DMS 273 treated with DMSO at 0.1 percent for 48 hours (cell line): ENCODE measurements at regions not wholly inside any gene's neighbourhood (a gene's known extent, or its start where the extent isn't known, plus 50 kb on each side); places are given as distances from the start of the nearest gene placed in this dataset.
"Not testable (repeated sequence)": the region's sequence is repeated elsewhere in the genome, so short reads cannot be mapped to it uniquely, and the experiment has no call there.

Experiments
- DNase-seq: peaks from one replicate; lab custom pipeline; 2025; lab: John Stamatoyannopoulos, UW

DNA sequence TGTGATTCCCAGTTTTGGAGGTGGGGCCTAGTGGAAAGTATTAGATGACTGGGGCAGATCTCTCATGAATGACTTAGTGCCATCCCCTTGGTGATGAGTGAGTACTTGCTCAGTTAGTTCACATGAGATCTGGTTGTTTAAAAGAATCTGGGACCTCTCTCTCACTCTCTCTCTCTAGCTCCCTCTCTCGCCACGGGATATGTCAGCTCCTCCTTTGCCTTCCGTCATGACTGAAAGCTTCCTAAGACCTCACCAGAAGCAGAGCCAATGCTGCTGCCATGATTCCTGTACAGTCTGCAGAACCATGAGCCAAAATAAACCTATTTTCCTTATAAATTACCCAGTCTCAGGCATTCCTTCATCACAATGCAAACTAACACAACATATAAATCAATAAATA, 176.7 kb downstream of the PRELID2 start:
- no peak for DNase-seq

DNA sequence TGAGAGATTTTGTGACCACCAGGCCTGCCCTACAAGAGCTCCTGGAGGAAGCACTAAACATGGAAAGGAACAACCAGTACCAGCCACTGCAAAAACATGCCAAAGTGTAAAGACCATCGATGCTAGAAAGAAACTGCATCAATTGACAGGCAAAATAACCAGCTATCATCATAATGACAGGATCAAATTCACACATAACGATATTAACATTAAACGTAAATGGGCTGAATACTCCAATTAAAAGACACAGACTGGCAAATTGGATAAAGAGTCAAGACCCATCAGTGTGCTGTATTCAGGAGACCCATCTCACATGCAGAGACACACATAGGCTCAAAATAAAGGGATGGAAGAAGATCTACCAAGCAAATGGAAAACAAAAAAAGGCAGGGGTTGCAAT, 182.4 kb downstream of the PRELID2 start:
- not testable (repeated sequence) for DNase-seq

DNA sequence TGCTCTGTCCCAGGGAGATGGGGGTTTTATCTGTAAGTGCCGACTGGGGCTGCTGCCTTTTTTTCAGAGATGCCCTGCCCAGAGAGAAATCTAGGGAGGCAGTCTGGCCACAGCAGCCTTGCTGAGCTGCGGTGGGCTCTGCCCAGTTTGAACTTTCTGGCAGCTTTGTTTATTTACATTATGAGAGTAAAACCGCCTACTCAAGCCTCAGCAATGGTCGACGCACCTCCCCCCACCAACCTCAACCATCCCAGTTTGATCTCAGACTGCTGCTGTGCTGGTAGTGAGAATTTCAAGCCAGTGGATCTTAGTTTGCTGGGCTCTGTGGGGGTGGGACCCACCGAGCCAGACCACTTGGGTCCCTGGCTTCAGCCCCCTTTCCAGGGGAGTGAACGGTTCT, 188.0 kb downstream of the PRELID2 start:
- DNase-seq, result not testable (repeated sequence)

DNA sequence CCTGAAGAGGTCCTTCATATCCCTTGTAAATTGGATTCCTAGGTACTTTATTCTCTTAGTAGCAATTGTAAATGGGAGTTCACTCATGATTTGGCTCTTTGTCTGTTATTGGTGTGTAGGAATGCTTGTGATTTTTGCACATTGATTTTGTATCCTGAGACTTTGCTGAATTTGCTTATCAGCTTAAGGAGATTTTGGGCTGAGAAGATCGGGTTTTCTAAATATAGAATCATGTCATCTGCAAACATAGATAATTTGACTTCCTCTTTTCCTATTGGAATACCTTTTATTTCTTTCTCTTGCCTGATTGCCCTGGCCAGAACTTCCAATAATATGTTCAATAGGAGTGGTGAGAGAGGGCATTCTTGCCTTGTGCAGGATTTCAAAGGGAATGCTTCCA, 191.9 kb downstream of the PRELID2 start:
- DNase-seq, result not testable (repeated sequence)

DNA sequence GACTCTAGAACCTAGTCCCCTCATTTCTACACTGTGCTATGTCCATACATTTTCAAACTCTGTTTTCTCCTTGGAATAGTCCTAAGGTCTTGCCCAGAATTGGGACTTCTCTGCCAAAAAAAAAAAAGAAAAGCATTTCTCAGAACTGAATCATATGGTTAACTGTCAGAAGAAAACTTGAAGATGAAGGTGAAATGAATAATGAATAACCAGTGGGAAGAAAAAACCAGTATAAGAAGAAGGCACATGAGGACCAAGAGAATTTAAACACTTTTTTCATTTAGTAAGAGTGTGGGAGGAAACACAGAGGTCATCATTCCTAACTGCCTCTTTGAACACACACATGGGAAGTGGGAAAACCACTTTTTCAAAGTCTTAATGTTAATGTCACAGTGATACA, 197.7 kb downstream of the PRELID2 start:
- no peak for DNase-seq

DNA sequence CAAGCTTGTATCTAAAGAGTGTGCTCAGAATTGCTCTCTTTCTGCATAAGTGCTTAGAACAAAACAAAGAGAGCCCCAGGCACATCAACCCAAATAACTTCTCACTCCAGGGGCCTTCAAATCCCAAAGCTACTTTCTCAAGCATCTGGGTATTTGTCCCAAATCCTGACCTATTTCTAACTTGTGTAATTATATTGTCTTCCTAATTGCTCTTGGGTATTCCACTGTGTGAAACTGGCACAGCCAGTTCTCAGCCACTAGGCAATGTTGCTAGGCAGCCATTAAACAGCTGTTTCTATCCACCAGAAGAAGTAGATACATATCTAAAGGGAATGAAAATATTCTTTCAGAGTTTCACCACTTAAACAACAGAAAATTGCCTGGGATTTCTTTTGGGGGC, 198.8 kb downstream of the PRELID2 start:
- DNase-seq, result no peak

DNA sequence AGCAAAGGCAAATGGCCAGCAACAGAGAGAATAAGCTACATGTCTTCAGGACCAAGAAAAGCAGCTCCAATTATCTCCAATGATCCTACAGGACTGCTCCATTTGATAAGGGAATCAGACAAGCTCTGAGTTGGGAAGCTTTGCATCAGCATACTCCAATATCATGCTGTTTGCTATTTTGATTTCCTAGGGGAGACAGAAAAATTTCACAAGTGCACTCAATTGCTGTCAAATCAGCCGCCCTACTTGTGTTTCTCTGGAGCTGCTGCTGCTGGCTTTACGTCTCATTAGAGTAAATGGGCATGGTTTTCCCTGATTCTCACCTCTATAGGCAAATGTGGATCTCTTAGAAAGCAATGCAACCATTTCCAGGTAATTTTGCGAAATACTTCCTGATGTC, 201.7 kb downstream of the PRELID2 start:
- DNase-seq, result no peak

DNA sequence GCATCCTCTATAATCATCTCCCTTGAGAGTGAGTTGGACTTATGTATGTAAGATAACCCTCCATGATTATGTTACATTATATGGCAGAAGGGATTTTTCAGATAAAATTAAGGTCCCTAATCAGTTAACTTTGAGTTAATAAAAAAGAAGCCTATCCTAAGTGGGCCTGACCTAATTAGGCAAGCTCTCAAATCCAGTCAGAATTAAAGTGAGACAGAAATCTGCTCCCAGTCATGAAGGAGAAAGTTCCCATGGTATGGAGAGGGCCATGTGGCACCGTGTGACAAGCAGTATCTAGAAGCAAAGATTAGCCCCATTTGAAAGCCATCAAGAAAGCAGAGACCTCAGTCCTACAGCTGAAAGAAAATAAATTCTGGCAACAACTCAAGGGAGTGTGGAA, 202.4 kb downstream of the PRELID2 start:
- no peak for DNase-seq

DNA sequence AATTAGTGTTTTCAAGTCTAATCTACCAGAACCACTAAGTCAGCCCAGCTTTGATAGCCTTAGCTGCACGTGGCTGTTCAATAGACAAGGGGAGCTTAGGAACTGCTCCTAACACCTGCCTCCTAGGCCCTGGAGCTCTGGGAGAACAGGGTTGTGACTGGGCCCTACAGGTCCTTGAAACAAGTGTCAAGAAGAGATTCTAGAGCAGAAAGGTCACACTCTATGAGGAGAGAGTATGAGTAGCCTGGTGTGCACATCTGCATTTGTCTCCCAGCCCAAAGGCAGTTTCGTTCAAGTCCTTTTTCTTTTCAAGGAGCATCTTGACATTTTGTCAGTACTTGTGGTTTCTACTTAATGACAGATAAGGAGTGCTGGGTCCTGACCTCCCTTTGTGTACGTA, 206.1 kb downstream of the PRELID2 start:
- DNase-seq, result no peak

DNA sequence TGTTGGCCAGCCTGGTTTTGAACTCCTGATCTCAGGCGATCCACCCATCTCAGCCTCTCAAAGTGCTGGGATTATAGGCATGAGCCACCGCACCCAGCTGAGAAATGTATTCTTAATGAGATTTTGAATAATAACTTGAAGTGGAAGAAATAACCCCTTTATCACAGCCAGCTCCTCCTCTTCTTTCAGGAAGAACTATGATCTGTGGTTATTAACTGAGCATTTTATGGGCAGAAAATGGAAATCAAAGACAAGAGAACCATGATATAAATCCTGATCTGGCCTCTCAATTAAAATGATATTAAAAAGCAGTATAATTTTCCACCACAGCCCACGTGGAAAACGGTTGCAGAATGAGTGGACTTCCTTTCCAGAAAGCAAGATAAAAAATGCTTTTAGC, 206.6 kb downstream of the PRELID2 start:
- no peak for DNase-seq

DNA sequence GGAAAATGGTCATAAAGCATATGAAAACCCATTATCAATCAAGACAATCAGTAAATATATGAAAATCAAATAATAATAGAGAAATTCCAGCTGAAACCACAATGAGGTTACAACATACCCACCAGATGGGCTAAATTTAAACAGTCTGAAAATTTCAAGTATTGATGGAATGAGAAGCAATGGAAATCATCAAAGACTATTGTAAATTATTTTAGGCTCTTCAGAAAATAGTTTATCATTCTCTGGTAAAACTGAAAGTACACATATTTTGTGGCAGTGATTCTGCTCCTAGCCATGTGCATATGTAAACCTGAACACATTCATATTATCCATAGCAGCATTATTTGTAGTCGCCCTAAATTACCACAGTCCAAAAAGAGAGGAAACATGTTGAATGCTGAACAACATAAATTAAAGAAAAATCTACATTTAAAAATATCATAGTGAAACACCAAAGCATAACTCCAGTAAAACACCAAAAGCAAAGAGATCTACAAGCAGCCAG, 215.3 kb downstream of the PRELID2 start:
- DNase-seq, result no peak

DNA sequence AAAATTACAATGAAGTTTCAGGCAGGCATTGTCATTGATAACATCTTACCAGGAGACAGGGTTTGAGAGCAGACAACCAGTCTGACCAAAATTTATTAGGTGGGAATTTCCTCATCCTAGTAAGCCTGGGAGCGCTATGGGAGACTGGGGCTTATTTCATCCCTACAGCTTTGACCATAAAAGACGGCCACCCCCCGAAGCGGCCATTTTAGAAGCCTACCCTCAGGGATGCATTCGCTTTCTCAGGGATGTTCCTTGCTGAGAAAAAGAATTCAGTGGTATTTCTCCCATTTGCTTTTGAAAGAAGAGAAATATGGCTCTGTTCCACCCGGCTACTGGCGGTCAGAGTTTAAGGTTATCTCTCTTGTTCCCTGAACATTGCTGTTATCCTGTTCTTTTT, 218.4 kb downstream of the PRELID2 start:
- DNase-seq, result not testable (repeated sequence)

DNA sequence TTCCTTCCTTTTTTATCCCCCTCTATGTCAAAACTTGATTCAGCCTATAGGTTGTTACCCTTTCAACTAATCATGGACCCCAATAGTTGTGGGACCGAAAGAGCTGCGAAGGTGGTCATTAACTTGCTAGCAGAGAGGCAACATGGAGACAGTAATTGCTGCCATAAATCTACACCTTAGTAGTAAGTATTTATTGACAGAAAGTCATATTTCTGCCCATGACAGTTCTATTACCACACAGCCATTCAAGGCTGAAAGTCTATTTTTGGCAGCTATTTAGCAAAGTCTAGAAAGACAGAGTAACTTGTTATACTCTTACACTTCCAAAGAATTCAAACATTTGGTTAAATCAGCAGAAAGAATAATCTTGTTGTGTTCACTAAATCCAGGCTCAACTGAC, 236.2 kb downstream of the PRELID2 start:
- DNase-seq, result no peak

DNA sequence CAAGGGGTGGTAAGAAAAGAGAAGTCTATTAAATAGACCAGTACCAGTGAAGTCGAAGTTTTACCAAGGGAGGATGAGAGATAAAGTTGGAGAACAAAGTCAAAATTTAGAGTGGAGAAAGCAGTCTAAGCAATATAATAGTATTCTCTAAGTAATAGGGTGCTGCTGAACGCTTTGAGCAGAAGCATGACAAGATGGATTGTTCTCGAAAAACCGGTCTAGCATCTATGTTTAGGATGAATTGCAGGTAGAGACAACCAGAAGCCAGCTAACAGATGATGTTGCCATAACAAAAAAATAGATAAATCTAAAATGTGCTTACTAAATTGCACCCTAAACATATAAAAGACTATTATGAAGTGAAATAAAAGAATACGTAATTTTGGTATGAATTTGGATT, 237.0 kb downstream of the PRELID2 start:
- DNase-seq, result no peak

DNA sequence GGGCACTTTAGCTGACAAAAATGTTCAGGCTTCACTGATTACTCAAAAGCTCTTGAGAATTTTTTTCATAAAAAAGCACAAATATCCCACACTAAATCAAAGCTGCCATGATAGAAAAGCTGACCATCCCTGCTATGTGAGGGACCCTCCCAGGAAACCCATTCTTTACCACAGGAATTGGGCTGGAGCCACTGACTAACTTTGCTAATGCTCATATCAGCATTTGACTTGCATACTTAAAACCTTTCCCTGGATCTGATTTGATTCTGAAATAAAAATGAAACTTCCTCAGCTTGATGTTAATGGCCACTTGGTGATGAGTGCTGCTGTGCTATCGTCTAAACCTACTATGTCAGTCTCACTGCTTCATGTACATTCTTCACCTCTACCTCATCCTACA, 243.6 kb downstream of the PRELID2 start:
- DNase-seq, result no peak

DNA sequence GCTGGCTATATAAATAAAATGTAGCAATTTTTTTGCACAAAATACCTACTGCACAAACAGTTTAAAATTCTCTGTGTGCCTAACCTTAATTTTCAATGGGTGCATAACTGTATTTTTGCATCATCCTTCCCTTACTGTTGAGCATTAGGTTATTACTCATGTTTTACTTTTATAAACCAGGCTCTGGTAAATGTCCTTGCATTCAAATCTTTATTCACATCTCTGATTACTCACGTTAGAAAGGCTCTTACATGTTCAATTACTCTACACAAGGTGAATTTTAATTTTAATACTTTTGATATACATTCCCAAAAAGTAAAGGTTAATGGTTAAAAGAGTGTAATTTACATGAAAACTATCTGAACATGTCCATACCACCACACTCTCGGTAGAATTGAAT, 246.1 kb downstream of the PRELID2 start:
- no peak for DNase-seq

DNA sequence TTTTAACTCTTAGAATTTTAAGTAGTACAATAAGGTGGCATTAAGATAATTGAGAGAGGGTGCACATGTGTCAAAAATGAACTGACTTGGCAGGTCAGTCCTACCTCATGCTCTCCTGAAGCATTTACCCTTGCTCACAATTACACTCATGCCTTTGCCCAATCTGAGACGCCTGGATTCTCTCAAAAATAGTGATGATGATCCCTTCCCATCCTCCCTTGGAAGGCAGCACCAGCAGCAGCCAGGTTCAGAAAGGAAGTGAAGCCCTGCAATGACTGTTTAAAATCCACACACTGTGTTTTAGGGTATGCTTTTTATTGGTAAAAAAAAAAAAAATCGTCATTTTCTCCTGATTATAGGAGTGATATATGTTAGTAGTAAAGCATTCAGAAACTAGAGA, 246.6 kb downstream of the PRELID2 start:
- no peak for DNase-seq

DNA sequence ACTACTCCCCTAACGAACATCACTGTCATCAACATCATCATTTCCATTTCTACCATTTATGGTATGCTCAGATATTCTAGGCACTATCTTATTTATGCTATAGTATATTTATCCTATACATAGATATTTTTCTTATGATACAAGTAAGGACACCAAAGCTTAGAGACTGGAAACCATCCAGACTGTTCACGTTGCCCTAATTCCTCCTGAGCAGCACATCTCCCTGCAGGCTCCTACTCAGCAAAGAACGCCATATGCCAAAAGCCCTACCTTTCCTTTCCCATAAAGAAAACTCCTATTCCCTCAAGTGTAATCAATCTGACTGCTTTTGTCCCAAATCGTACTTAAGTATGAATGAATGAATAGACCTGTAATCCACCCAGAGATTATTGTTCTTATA, 247.0 kb downstream of the PRELID2 start:
- no peak for DNase-seq

DNA sequence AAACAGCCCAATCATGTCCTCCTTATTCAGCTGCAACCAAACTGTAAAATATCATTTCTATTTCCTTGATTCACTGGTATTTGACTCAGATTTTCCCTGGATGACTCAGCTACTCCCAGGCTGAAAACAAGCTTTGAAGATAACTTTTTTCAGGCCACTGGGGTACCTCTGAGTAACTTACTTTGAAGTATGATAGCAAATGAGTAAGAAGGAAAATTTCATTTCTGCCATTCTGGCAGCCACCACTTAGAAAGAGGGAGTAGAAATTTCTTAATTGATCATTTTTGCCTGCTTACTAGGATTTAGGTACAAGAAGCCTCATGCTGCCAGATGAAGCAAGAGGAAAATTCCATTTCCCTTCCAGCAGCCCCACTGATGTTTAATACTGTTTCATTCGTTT, 247.4 kb downstream of the PRELID2 start:
- DNase-seq, result no peak

DNA sequence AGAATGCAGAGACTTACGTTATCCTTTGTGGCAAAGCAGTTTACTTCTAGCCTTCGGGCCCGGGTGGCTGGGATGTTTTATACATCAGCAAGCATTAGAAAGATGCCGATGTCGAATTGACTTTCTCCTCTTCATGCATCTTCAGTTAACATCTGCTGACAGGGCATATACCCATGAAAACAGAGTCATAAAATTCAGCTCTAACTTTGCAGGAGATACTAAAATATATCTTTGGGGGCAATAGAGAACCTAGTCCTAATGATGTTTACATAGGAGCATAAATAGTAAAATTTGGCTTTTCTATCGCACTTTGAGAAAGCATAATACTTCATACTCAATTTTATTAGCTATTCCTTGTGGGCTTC, 247.9 kb downstream of the PRELID2 start:
- no peak for DNase-seq

DNA sequence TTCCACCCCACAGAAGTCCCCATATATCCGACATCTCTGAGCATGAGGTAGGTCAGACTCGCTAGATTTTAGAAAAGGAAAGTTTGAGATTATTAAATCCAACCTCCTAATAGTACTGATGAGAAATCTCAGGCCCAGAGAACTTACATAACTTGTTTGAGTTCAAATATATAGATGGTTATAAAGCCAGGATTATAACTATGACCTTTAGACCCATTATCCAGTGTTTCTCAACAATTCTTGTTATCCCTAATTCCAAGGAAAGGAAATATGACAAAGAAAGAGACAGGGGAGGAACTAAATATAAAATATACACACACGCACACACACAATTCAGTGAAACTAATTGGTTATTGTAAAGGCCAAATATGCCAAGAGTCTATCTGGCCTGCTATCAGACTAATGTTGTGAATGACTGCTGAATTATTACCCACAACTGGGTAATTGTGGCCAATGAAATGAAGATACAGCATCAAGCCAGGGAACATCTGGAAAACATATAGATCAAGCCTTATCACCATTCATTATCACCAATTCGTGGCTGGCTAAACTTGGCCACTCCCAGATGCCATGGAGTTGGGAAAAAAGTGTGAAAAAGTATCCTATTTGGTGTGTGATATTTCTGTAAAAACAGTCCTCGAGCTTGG, 248.4 kb downstream of the PRELID2 start:
- DNase-seq, result no peak

DNA sequence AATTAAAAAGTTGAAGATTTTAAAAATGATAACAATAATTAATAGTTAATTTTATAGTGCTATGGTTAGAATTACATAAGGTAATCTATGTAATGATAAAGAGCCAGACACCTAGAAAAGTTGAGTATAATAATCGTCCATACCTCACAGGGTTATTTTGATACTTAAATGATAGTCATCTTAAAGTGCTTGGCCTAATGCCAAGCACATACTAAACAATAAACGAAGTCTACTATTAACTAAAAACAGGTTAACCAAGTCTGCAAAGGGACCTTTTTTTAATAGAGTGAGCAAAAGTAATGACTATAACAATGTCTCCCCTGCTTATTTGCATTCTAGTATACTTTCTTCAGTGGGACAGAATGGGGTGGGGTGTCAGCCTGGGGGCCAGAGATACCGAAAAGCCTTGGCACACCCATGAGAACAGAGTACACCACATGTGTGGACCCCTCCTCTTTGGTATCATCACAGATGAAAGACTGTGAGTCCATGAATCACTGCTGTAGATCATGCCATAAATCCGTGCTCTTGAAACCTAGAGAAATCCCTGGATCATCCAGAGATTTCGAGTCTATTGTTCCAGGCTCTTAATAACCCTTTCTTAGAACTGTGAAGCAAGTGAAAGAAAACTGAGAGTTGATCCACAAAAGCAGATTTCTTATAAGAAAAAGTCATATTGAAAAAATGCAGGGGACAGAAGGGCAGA, 249.5 kb downstream of the PRELID2 start:
- no peak for DNase-seq

DNA sequence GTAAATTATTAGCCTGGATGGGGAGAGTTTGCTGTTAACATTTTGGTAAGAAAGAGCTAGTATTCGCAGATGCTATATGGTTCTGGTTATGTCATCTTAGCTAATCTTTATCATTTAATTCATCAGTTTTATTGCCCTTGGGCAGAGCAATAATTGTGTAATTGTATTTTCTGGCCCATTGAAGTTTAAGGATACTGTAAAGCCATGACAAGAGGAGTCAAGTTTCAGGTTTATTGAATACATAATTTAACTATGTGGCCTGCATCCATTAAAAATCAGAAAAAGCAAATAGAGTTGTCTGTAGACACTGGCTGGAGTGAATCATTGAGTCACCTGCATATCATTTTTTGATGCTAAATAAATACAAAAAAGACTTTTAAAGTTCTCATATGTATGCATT, 255.8 kb downstream of the PRELID2 start:
- DNase-seq, result no peak
